HG02610 (cell line): ENCODE measurements at regions not wholly inside any gene's neighbourhood (a gene's known extent, or its start where the extent isn't known, plus 50 kb on each side); places are given as distances from the start of the nearest gene placed in this dataset.

Experiments used
- ATAC-seq: cut with Tn5 transposase; IDR thresholded peaks from one replicate; pipeline ENCODE4 v1.9.1; 2021; ENCODE audit warnings: mild to moderate bottlenecking, moderate library complexity; ENCODE audit not compliant: unreplicated experiment

DNA sequence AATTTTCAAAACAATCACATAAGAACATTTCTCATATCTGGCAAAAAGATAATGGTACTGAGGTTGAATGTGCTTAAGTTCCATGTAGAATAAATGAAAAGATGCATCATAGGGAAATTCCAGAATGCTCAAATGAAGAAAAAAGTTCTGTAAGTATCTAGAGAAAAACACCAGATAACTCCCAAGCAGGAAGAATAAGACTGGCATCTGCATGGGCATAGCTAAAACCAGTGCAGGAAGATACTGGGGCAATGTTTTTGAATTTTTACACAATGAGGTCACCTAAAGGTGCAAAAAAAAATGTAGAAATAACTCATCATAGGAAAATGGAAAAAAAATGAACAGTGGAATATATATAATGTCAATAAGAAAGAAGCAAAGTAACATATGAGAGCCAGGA, 275.2 kb downstream of the BAMBI start:
- no peak for ATAC-seq

DNA sequence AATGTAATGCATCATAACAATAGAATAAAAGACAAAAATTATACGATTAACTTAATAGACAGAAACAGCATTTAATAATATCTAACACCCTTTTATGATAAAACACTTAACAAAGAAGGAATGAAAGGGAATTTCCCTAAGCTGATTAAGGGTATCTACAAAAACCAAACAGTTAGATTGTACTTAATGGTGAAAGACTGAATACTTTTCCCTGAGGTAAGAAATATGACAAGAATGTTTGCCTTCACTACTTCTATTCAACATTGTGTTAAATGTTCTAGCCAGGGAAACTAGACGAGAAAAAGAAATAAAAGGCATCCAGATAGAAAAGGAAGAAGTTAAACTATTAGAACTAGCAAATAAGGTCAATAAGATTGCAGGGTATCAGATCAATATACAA, 276.9 kb downstream of the BAMBI start:
- no peak for ATAC-seq

DNA sequence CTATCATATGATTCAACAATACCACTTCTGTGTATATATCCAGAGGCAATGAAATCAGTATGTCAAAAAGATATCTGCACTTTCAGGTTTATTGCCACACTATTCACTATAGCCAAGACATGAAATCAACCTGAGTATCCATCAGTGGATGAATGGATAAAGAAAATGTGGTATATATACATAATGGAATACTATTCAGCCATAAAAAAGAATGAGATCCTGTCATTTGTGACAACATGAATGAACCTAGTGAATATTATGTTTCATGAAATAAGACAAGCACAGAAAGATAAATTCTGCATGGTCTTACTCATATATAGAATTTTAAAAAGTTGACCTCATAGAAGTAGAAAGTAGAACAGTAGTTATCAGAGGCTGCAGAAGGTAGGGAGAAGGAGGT, 281.1 kb downstream of the BAMBI start:
- no peak for ATAC-seq

DNA sequence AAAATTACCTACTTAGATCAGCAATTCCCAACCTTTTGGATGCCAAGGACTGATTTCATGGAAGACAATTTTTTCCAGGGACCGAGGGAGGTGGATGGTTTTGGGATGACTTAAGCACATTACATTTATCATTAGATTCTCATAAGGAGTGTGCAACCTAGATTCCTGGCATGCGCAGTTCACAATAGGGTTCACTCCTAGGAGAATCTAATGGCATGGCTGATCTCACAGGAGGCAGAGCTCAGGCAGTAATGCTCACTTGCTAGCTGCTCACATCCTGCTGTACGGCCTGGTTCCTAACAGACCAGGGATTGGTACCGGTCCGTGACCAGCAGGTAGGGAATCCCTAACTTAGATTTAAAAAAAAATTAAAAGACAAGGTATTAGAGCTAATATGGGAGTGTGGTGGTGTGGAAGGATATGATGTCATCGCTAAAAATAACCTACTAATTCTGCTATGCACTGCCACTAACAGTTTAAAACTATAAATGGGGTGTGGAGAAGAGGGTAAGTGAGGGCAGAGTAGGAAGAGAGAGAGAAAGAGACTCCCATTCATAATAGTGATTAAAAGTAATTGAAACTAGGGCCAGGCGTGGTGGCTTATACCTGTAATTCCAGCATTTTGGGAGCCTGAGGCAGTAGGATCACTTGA, 282.7 kb downstream of the BAMBI start:
- no peak for ATAC-seq

DNA sequence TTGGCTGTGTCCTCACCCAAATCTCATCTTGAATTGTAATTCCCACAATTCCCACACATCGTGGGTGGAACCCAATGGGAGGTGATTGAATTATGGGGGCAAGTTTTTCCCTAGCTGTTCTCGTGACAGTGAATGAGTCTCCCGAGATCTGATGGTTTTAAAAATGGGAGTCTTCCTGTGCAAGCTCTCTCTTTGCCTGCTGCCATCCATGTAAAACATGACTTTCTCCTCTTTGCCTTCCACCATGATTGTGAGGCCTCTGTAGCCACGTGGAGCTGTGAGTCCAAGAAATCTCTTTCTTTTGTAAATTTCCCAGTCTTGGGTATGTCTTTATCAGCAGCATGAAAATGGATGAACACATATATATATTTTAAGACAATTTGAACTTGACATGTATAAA, 285.4 kb downstream of the BAMBI start:
- no peak for ATAC-seq

DNA sequence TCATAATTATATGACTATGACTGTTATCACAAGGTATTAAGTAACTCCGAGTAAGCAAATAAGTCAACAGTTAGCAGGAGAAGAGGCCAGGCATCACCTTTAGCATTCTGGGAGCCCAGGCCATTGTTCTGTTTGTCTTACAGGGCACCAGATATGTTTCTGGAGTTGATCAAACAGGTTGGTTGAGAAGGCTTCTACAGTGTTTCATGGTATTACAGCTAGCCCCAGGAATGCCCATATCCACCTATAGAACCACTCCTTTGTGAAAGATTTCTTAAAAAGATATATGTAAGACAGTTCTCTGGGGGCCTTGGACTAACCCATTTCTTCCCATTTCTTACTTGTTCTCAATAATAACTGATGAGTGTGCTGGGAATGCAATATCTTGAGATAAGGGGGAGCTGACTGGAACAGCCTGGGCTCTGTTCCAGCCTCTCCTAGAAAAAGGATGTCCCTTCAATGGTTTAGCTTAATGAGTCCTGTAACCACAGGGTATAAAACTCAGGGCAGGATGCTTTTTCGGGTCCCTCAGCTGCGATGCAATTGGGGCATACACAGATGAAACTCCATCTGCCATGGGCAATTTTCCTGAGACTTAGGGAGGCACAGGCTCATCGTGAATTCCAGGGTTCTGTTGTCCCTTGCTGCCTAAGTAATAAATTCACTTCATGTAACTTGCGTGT, 286.4 kb downstream of the BAMBI start:
- ATAC-seq = no peak

DNA sequence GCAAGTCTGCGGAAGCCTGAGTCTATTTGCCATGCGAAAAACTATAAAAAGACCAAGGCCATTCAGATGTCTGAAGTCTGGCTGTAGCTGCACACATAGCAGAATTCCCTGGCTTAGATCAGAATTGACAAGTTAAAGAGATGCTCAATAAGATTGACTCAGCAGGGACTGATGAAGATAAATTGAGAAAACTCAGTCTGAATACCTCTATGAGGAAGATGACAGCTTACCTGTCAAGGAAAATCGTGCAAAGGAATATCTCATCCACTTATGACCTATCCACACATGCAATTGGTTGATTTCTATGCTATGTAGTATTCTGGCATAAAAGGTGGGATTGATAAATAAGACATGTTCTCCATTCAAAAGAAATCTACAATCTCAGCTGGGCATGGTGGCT, 288.6 kb downstream of the BAMBI start:
- ATAC-seq = no peak

DNA sequence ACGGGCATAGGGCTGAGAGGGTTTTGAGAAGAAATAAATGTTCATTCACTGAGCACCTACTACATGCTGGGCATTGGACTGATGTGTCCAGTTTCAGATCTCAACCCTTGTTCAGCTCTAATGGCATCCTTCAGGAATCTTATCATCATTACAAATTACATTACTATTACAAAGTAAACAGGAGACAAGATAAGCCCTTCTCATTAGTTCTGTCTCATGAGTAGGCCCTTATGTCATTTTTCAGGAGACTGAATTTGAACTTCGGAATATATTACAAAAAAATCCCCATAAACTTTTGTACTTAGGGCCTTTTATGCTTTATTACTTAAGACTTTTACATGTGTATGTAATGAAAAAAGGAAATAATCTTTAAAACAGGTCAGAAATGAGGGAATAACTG, 289.7 kb downstream of the BAMBI start:
- ATAC-seq = no peak

DNA sequence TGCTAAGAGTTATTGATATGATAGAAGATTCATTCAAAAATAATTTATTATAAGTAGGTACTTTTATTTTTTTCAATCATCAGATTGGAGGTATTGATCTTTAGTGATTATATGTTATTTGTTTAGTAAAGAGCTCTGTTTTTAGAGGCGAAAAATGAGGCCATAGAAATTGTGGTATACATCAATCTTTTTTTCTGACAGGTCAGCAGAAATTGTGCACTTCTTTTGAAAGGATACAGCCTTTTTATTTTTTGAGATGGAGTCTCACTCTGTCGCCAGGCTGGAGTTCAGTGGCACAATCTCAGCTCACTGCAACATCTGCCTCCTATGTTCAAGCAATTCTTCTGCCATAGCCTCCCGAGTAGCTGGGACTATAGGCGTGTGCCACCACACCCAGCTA, 292.1 kb downstream of the BAMBI start:
- ATAC-seq = no peak

DNA sequence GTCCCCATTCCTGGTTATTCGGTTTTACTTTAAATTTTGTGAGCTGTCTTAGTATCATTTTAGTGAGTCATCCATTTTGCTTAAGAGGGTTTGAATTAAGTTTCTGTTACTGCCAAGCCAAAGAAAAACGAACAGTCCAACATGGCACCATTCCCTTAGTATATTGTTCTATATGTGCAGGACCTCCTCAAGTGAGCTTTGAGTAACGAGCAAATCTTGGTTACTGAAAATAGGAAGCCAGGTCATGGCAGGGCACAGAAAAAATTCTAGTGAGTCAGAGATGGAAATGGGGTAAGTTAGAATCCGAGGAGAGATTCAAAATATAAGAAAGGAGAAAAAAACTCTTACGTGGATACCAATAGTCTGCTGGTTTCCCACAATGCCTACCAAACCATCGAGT, 292.9 kb downstream of the BAMBI start:
- ATAC-seq = no peak

DNA sequence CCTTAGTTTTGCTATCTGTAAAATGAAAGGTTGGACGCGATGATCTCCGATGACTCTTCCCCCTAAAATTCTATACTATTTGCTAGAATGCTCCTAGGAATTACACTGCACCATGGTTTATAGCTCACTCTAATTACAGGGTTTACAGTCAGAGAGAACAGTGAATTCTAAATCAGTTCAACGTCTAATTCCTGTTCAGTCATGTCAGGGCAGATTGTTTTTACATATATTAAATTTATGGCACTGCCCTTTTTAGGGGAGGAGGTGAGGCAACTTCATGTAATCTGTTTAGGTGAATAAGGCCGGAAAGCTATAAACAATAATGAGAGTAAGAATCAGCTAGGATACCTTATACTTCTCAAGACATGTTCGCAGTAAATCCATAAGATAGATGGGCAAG, 293.9 kb downstream of the BAMBI start:
- ATAC-seq = no peak

DNA sequence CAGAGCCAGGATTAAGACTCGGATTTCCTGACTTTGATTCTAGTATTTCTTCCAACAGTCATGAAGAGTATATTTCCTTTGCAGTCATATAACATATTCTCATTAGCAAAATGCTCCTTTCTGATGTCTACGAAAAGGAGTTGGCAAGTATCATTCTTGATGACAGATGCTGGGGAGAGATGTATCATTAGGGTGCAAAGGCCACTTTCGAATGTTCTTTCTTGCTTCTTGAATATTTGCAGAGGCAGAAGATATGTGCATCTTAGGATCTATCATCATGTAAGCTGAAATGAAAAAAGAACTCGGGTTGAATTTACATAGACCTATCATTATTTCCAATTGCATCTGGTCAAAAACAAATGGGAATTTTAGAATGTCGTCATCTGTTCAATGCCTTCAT, 294.4 kb downstream of the BAMBI start:
- ATAC-seq = no peak

DNA sequence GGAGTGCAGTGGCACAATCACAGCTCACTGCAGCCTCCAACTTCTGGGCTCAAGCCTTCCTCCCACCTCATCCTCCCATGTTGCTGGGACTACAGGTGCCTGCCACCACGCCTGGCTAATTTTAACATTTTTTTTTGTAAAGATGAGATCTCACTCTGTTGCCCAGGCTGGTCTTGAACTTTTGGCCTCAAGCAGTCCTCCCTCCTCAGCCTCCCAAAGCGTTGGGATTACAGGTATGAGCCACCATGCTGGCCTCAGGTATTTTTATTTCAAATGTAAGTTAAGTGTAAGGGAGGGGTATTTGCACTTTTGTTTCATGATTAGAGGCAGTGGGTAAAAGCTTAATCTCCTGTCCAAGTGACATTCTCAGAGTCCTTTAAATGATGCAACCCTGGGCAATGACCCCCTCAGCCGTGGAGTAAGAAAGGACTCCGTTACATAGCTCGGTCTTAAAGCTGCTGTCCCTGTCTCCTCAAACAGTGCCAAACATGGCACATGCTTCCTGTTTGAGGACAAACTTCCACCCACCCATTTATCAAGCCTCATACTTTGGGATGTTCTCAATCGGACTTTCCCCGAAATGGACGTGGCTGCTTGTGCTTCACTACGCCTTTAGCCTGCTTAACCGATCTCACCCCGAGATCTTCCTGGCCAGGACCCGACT, 296.1 kb downstream of the BAMBI start:
- no peak for ATAC-seq

DNA sequence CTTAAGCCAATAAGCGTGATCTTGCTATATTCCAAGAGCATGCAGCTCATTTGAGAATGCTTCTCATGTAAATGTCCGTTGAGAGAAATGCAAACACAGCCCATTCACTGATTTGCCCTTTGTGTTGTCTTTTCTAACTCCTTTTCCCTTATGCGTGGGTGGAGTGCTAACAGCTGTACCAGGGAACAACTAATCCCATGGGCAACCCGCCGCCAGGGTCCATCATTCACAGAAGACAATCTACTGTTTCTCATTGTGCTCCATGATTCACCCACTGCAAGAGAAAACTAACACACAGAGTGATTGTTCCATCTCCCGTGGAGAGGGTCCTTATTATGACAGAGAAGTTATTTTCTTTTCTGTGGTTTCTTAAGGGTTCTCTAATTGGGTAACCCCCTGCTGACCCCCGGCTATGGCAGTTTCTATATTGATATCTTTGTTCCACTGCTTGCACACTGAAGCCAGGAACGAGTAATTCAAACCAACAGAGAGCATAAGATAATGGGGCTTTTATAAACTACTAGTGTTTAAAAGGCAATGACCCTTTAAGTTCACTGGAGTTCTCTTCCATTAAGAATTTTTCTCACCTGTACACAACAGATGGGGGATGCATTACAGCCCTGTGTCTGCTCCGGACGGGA, 298.7 kb downstream of the BAMBI start:
- no peak for ATAC-seq

DNA sequence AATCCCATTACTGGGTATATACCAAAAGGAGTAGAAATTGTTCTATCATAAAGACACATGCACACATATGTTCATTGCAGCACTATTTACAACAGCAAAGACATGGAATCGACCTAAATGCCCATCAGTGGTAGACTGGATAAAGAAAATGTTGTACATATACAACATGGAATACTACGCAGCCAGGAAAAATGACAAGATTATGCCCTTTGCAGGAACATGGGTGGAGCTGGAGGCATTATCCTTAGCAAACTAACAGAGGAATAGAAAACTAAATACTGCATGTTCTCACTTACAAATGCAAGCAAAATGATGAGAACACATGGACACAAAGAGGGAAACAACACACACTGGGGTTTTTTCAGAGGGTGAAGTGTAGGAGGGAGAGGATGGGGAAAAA, 300.2 kb downstream of the BAMBI start:
- ATAC-seq = no peak

DNA sequence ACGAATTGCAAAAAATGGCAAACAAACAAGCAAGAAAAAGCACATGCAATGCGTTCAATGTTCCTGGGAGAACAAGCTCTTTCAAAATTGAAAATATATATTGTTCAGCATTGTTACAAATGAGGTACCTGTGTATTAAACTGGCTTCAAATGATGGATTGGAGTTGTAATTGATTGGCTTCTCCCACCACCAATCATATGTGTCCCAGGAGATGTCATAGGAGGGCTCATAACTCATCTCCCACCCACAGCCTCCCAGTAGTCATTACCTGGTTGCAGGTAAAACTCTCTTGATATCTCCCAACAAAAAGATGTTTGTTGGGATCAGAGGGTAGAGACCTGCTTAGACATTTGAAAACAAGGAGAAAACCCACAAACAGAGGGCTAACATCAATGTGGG, 302.9 kb downstream of the BAMBI start:
- ATAC-seq = no peak

DNA sequence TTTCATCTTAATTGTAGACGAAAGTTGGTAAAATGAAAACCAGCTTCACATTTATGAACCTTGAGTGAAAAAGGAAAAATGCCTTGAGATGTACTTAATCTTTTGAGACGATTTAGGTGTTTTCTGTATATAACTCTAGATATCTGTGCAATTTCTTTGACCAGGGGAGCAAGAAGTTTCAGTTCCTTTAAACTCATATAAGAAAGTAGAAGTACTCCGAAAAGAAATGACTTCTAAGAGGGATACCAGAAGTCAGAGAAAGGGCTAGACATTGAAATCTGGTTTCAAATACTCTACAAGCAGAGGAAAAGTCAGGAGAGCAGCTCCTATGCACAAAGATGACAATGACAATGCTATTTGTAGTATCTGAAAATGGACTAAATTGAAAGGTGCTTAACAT, 303.7 kb downstream of the BAMBI start:
- no peak for ATAC-seq

DNA sequence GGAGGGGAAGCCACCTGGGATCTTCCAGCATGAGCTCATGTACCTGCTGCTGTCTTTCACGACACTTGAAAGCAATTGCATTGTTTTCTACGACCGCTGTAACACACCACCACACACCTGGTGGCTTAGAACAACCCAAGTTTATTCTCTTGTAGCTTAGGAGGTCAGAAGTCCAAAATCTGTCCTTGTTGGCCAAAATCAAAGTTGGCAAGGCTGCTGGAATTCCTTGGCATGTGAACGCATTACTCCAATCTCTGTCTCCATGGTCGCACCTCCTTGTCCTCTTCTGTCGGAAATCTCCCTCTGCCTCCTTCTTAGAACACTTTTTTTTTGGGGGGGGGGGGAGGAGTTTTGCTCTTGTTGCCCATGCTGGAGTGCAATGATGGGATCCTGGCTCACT, 305.7 kb downstream of the BAMBI start:
- no peak for ATAC-seq

DNA sequence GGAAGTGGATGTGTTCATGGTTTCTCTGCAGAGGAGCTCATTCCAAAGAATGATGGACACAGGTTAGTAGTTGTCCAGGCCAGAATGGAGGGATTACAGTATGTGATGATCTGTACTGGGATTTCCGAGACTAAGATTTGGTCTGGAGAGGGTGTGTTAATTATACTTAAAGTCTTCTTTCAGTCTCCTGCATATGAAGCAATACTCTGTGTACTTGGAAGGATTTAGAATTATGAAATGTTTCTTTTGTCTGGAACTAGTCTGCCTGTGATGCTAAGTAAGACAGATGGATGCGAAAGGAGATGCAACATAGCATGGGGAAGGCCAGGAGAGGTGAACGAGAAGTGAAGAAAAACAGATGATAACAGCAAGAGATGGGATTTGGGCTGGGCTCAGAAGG, 305.1 kb upstream of the LYZL1 start:
- no peak for ATAC-seq

DNA sequence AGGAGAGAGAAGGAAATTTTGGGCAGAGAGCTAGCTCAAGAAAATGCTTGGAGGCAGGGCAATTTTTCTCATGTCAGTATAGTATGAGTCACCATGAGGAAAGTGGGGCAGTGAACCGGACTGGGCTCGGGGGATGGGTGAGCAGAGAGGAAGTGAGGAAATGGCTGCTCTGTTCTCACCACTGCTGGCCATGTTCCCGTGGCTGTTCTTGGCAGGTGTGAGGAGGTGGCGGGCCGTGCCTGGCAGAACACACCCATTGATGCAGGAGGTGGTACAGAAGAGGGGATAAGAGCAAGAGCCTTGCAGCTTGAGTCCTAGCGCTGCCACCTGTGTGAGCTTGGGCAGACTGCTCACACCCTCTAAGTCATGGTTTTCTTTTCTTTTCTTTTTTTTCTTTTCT, 304.4 kb upstream of the LYZL1 start:
- ATAC-seq = peak; percentile 51

DNA sequence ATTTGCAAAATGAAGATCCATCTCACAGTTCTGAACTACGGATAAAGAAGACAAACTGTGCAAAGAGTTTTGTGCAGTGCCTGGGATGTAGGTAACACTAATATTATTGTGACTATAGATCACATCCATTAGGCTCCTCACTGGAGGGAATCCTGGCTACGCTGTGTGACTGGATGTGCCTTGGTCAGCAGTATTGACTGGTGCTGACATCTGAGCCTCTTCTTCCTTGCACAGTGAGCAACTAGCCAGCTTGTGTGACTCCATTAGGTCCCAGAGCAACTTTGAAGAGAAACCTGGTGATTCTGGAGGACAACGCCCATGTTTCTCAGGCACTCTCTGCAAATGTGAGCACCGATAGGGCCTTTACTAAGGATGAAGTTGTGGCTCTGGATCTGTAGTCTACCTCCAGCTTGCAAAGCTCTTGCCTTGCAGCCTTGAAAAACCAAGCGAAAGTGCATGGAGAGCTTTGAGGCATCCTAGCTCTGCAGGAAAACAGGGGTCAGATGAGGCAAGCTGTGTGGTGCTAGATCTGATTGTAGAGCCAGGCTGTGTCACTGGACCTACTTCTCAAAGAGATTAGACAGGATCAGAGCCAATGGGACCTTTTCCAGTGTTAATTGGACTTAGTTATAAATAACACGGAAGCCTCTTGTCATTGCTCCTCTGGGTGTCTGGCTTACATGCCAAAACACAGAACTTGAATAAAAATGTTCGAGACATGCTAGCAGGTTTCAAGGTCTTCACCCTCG, 303.6 kb upstream of the LYZL1 start:
- ATAC-seq = no peak
